OCI-LY7 (cell line): ENCODE measurements at regions not wholly inside any gene's neighbourhood (a gene's known extent, or its start where the extent isn't known, plus 50 kb on each side); places are given as distances from the start of the nearest gene placed in this dataset.

Source experiments
- EZH2phosphoT487 ChIP-seq: fragments of 200-600 bp; sonication (generic); IDR thresholded peaks from 2 replicates; pipeline ENCODE4 v1.6.1; 2018; ENCODE audit warnings: low read depth, borderline replicate concordance, mild to moderate bottlenecking, mixed run types, antibody characterized with exemption, low read length, moderate library complexity, mixed read lengths
- TF ChIP-seq, protein P1 (sequence below): fragments of 200-600 bp; sonication (generic); conservative IDR thresholded peaks from 2 replicates; pipeline ENCODE4 v1.5.1; 2014; ENCODE audit warnings: mild to moderate bottlenecking, antibody characterized with exemption, low read length, moderate library complexity, mixed read lengths

DNA sequence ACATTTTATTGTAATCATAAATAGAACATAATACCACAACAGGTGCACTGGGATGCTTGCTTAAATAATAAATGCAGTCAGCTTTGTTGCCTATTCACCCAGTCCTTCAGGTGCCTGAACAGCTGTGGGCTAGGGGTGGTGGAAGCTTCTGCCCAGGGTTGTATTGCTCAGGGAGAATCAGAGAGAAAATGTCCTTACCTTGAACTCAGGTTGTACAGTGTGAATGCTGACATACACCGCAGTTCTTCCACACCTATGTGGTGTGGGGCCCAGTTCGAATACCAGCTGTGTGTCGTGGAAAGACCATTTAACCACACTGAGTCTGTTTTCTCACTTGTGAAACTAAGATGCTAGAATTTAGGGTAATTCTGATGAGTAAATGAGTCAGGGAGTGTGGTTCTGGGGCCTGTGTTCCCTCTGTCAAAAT, 115.7 kb upstream of the ATP1A1 start:
- TF ChIP-seq, protein P1, sequence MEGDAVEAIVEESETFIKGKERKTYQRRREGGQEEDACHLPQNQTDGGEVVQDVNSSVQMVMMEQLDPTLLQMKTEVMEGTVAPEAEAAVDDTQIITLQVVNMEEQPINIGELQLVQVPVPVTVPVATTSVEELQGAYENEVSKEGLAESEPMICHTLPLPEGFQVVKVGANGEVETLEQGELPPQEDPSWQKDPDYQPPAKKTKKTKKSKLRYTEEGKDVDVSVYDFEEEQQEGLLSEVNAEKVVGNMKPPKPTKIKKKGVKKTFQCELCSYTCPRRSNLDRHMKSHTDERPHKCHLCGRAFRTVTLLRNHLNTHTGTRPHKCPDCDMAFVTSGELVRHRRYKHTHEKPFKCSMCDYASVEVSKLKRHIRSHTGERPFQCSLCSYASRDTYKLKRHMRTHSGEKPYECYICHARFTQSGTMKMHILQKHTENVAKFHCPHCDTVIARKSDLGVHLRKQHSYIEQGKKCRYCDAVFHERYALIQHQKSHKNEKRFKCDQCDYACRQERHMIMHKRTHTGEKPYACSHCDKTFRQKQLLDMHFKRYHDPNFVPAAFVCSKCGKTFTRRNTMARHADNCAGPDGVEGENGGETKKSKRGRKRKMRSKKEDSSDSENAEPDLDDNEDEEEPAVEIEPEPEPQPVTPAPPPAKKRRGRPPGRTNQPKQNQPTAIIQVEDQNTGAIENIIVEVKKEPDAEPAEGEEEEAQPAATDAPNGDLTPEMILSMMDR: no peak
- TF ChIP-seq EZH2phosphoT487: no peak
